H9 (cell line): ENCODE measurements at regions not wholly inside any gene's neighbourhood (a gene's known extent, or its start where the extent isn't known, plus 50 kb on each side); places are given as distances from the start of the nearest gene placed in this dataset.

Experiments used
- DNase-seq: peaks from one replicate; pipeline ENCODE4 v3.0.0-alpha.2; 2017
- H2AFZ ChIP-seq: one replicate; pipeline ENCODE4 v1.6.1; 2013; ENCODE audit warnings: mild to moderate bottlenecking, low read length, control low read depth, moderate library complexity
- H2AK5ac ChIP-seq: 2 replicates; pipeline ENCODE4 v1.6.1; 2013; ENCODE audit warnings: low read length, control low read depth, mixed read lengths; ENCODE audit not compliant: insufficient read length
- H2BK120ac ChIP-seq: one replicate; pipeline ENCODE4 v1.6.1; 2013; ENCODE audit warnings: low read depth, mild to moderate bottlenecking, low read length, control low read depth, inconsistent platforms; ENCODE audit not compliant: poor library complexity, severe bottlenecking
- H2BK12ac ChIP-seq: 2 replicates; pipeline ENCODE4 v1.6.1; 2013; ENCODE audit warnings: low read length, control low read depth, mixed read lengths, low read depth; ENCODE audit not compliant: insufficient read length
- H2BK15ac ChIP-seq: 2 replicates; pipeline ENCODE4 v1.6.1; 2013; ENCODE audit warnings: low read depth, low read length, control low read depth
- H2BK20ac ChIP-seq: one replicate; pipeline ENCODE4 v1.6.1; 2013; ENCODE audit warnings: low read depth, mild to moderate bottlenecking, low read length, control low read depth, inconsistent platforms; ENCODE audit not compliant: poor library complexity, severe bottlenecking
- H2BK5ac ChIP-seq: 2 replicates; pipeline ENCODE4 v1.6.1; 2013; ENCODE audit warnings: low read length, control low read depth, mixed read lengths; ENCODE audit not compliant: insufficient read length
- H3K14ac ChIP-seq: 2 replicates; pipeline ENCODE4 v1.6.1; 2013; ENCODE audit warnings: low read length, control low read depth; ENCODE audit not compliant: insufficient read depth
- H3K18ac ChIP-seq: 2 replicates; pipeline ENCODE4 v1.6.1; 2013; ENCODE audit warnings: low read depth, mild to moderate bottlenecking, mixed read lengths, low read length, control low read depth; ENCODE audit not compliant: insufficient read length
- H3K23ac ChIP-seq: 2 replicates; pipeline ENCODE4 v1.6.1; 2013; ENCODE audit warnings: low read length, control low read depth, mixed read lengths, low read depth; ENCODE audit not compliant: insufficient read length
- H3K23me2 ChIP-seq: 2 replicates; pipeline ENCODE4 v1.6.1; 2013; ENCODE audit warnings: low read depth, mild to moderate bottlenecking, mixed read lengths, low read length, control low read depth; ENCODE audit not compliant: insufficient read length, poor library complexity, severe bottlenecking
- H3K27ac ChIP-seq: 2 replicates; pipeline ENCODE4 v1.5.1; 2013; ENCODE audit warnings: low read length, control low read depth, mixed read lengths, low read depth; ENCODE audit not compliant: insufficient read length
- H3K27me3 ChIP-seq: 2 replicates; pipeline ENCODE4 v1.6.1; 2013; ENCODE audit warnings: low read length, control low read depth, inconsistent platforms; ENCODE audit not compliant: insufficient read depth
- H3K4ac ChIP-seq: 2 replicates; pipeline ENCODE4 v1.6.1; 2013; ENCODE audit warnings: low read depth, mild to moderate bottlenecking, control low read depth, inconsistent platforms, low read length, moderate library complexity
- H3K4me1 ChIP-seq: 2 replicates; pipeline ENCODE4 v1.6.1; 2013; ENCODE audit warnings: low read length, control low read depth, inconsistent platforms; ENCODE audit not compliant: insufficient read depth
- H3K4me2 ChIP-seq: 2 replicates; pipeline ENCODE4 v1.6.1; 2013; ENCODE audit warnings: low read length, control low read depth, mixed read lengths; ENCODE audit not compliant: insufficient read length, insufficient read depth
- H3K56ac ChIP-seq: 2 replicates; pipeline ENCODE4 v1.6.1; 2013; ENCODE audit warnings: low read depth, mild to moderate bottlenecking, mixed read lengths, low read length, control low read depth; ENCODE audit not compliant: insufficient read length
- H3K79me1 ChIP-seq: 2 replicates; pipeline ENCODE4 v1.6.1; 2013; ENCODE audit warnings: low read depth, mild to moderate bottlenecking, moderate library complexity, low read length, control low read depth, inconsistent platforms; ENCODE audit not compliant: insufficient read depth, poor library complexity, severe bottlenecking
- H3K79me2 ChIP-seq: 2 replicates; pipeline ENCODE4 v1.6.1; 2013; ENCODE audit warnings: low read length, control low read depth, inconsistent platforms; ENCODE audit not compliant: insufficient read depth
- H3K9ac ChIP-seq: 2 replicates; pipeline ENCODE4 v1.6.1; 2013; ENCODE audit warnings: low read length, control low read depth, mixed read lengths; ENCODE audit not compliant: insufficient read length; ENCODE audit errors: extremely low read depth
- H3K9me3 ChIP-seq: one replicate; pipeline ENCODE4 v1.6.1; 2013; ENCODE audit warnings: low read depth, low read length, inconsistent platforms; ENCODE audit not compliant: control insufficient read depth
- H3T11ph ChIP-seq: one replicate; pipeline ENCODE4 v1.6.1; 2013; ENCODE audit warnings: mild to moderate bottlenecking, low read length, control low read depth, inconsistent platforms
- H4K20me1 ChIP-seq: one replicate; pipeline ENCODE4 v1.6.1; 2013; ENCODE audit not compliant: control insufficient read depth, insufficient read length, insufficient read depth
- H4K5ac ChIP-seq: 2 replicates; pipeline ENCODE4 v1.6.1; 2013; ENCODE audit warnings: low read depth, mild to moderate bottlenecking, mixed read lengths, low read length, control low read depth; ENCODE audit not compliant: insufficient read length
- H4K8ac ChIP-seq: replicated peaks from 2 replicates; pipeline ENCODE4 v1.6.1; 2013; ENCODE audit warnings: low read length, control low read depth, mixed read lengths, low read depth; ENCODE audit not compliant: insufficient read length
- H4K91ac ChIP-seq: 2 replicates; pipeline ENCODE4 v1.6.1; 2013; ENCODE audit warnings: low read depth, mild to moderate bottlenecking, moderate library complexity, mixed read lengths, low read length, control low read depth; ENCODE audit not compliant: insufficient read length
- H3K27ac Mint-ChIP-seq, 3 experiments: 2 replicates in 2 of 3; 3 replicates in 1 of 3; pipeline ENCODE4 v1.8.0; 2020 to 2021; ENCODE audit warnings: mixed read lengths in 3 of 3, mild to moderate bottlenecking in 1 of 3, moderate library complexity in 1 of 3
- H3K27me3 Mint-ChIP-seq: 2 replicates; pipeline ENCODE4 v1.8.0; 2021; ENCODE audit warnings: low read depth, mild to moderate bottlenecking, moderate library complexity, mixed read lengths
- H3K36me3 Mint-ChIP-seq, 3 experiments: 2 replicates in 2 of 3; 3 replicates in 1 of 3; pipeline ENCODE4 v1.8.0; 2020 to 2021; ENCODE audit warnings: low read depth in 3 of 3, mixed read lengths in 3 of 3; ENCODE audit not compliant: insufficient read depth in 1 of 3
- H3K4me1 Mint-ChIP-seq, 2 experiments: 2 replicates each; pipeline ENCODE4 v1.8.0; 2020; ENCODE audit warnings: mixed read lengths in 2 of 2
- H3K4me3 Mint-ChIP-seq, 2 experiments: 2 replicates in 1 of 2; 3 replicates in 1 of 2; pipeline ENCODE4 v1.8.0; 2020 to 2021; ENCODE audit warnings: mild to moderate bottlenecking in 2 of 2, mixed read lengths in 2 of 2, moderate library complexity in 1 of 2
- H3K9me3 Mint-ChIP-seq, 2 experiments: 2 replicates in 1 of 2; 3 replicates in 1 of 2; pipeline ENCODE4 v1.8.0; 2020; ENCODE audit warnings: mild to moderate bottlenecking in 2 of 2, mixed read lengths in 2 of 2, moderate library complexity in 1 of 2
- CTCF ChIP-seq: fragments of 200-600 bp; sonication (generic); conservative IDR thresholded peaks from 3 replicates; pipeline ENCODE4 v1.8.0; 2021; ENCODE audit warnings: antibody characterized with exemption, mild to moderate bottlenecking
- WGBS: extraction: QIAGEN DNeasy Blood & Tissue Kit; methylation state at CpG from one replicate; pipeline ENCODE4 v1.1.7; 2013; ENCODE audit warnings: missing lambda C conversion rate, low lambda C conversion rate, mixed read lengths; ENCODE audit not compliant: insufficient read length; ENCODE audit errors: extremely low coverage; 5-methylcytosine and 5-hydroxymethylcytosine counted together

DNA sequence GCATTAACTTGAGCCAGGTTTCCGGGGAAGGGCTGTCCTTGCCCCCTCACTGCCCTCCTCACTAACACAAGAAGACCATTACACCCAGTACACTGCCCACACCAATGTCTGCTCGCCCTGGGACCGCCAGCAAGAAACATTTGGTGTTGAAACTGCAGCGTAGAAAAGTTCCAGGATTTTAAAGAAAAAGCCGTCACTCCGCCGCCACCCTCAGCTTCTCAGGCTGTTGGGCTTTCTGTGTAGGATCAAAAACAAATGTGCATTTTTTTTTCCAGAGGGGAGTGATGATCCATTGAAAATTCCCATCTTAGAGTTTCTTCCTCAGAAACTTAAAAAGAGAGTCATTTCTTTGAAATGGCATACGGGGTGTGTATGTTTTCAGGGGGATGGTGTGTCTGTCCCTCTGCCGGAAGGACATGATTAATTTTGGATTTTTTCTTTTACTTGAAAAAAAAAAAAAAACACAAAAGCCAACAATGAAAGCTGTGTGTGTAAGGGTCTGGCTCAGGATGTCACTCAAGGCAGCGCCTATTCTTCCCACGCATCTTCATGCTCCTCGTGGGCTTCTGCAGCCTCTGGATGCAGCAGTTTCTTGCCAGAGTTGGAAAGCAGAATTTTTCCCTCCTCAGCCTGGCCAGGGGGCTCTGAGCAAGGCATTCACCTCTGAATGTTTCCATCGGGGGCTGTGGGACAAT, 184.9 kb downstream of the GLI2 start:
- Histone ChIP-seq H2BK5ac (no peak overlapping the region), H2AFZ (no peak overlapping the region), H3K23me2 (no peaks in the 10 kb centered on the region), H2AK5ac (no peak overlapping the region), H3K9me3 (no peaks in the 10 kb centered on the region), H3K9ac (no peak overlapping the region), H4K5ac (no peak overlapping the region), H3K79me1 (no peaks in the 10 kb centered on the region), H2BK12ac (no peak overlapping the region), H4K20me1 (no peaks in the 10 kb centered on the region), H3K56ac (no peak overlapping the region), H3K4me1 (0 out of 2 replicates have a peak, but pooled peaks cover under 1% of the 10 kb centered on the region), H3K4ac (no peak overlapping the region), H2BK20ac (no peak overlapping the region), H3K27me3 (no peaks in the 10 kb centered on the region), H2BK120ac (no peak overlapping the region), H4K91ac (no peak overlapping the region), H2BK15ac (no peak overlapping the region), H3T11ph (no peak overlapping the region), H3K23ac (no peak overlapping the region), H3K27ac (no peak overlapping the region), H4K8ac (no peak overlapping the region), H3K79me2 (no peaks in the 10 kb centered on the region; the same call in 1 of the 2 replicates), H3K4me2 (no peak overlapping the region), H3K14ac (no peak overlapping the region), H3K18ac (no peak overlapping the region)
- Mint-ChIP-seq H3K4me3 (no peak overlapping the region), H3K9me3 (no peaks in the 10 kb centered on the region), H3K36me3 (peaks cover 0 to 2% (median 0%) of the 10 kb centered on the region in 3 experiments; a peak in 4 of 7 replicates), H3K27ac (peak overlapping the region; percentile 29 to 55 (median 43); a peak in 4 of 7 replicates), H3K4me1 (peaks cover under 1 to 2% of the 10 kb centered on the region in 2 experiments; a peak in 3 of 4 replicates), H3K27me3 (no peaks in the 10 kb centered on the region; the same call in 1 of the 2 replicates)
- no peak for TF ChIP-seq CTCF
- no peak for DNase-seq
- WGBS = no CpG with 5 or more reads among the region's 13 CpGs
